22Rv1 (cell line): ENCODE measurements at regions not wholly inside any gene's neighbourhood (a gene's known extent, or its start where the extent isn't known, plus 50 kb on each side); places are given as distances from the start of the nearest gene placed in this dataset.

Experiments
- CTCF ChIP-seq: fragments of 450-650 bp; IDR thresholded peaks from 2 replicates; pipeline ENCODE4 v1.5.1; 2017; ENCODE audit warnings: mild to moderate bottlenecking
- ZFX ChIP-seq: fragments of 450-650 bp; IDR thresholded peaks from 2 replicates; pipeline ENCODE4 v1.6.1; 2017; ENCODE audit warnings: antibody characterized with exemption, borderline replicate concordance

GRCh38 chr13:104954210-104954609, 1581.3 kb downstream of the EFNB2 start:
- no peak for TF ChIP-seq CTCF
- no peak for TF ChIP-seq ZFX
